ENCODE measurements at regions not wholly inside any gene's neighbourhood (a gene's known extent, or its start where the extent isn't known, plus 50 kb on each side); places are given as distances from the start of the nearest gene placed in this dataset.
"Not testable (repeated sequence)": the region's sequence is repeated elsewhere in the genome, so short reads cannot be mapped to it uniquely, and the experiment has no call there.

DNA sequence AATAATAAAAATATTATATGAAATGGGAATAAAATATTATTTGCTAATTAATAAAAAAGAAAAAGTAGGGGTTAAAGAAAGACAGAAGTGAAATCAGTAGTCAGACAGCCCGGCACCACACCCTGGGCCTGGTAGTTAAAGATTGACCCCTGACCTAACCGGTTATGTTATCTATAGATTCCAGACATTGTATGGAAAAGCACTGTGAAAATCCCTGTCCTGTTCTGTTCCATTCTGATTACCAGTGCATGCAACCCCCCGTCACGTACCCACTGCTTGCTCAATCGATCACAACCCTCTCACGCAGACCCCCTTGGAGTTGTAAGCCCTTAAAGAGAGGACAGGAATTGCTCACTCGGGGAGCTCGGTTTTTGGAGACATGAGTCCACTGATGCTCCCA lies 101.9 kb upstream of the ZKSCAN2 start:
- H3K23ac ChIP-seq (ENCODE audit: insufficient read length); H4K20me1 ChIP-seq (replicated peaks in 1 of 2; ENCODE audit: control insufficient read depth in 1 of 2, insufficient read depth in 2 of 2, low read length in 2 of 2); FAIRE-seq; H3K9ac ChIP-seq (replicated peaks in 1 of 4; ENCODE audit: extremely low read depth in 1 of 4, low read depth in 3 of 4, low read length in 3 of 4); DNase-seq (ENCODE audit: low read depth in 1 of 2, low spot score in 2 of 2); H3K27ac ChIP-seq (ENCODE audit: low read depth, low read length); H4K8ac ChIP-seq (ENCODE audit: extremely low read depth, insufficient read depth, low read length); H2BK12ac ChIP-seq (ENCODE audit: low read depth, low read length); CTCF ChIA-PET (ENCODE audit: partially characterized antibody); H2AK5ac ChIP-seq (ENCODE audit: low read depth, low read length); H3K56ac ChIP-seq (replicated peaks; ENCODE audit: insufficient read length, low read depth, low read length); H4K91ac ChIP-seq (replicated peaks; ENCODE audit: insufficient read length, low read length); H3K4me3 ChIP-seq (ENCODE audit: extremely low read depth in 1 of 4, insufficient read depth in 2 of 4, low read depth in 3 of 4, low read length in 4 of 4); H2BK120ac ChIP-seq (replicated peaks; ENCODE audit: low read depth, low read length); H3K4me1 ChIP-seq (replicated peaks in 1 of 4; ENCODE audit: control insufficient read depth in 3 of 4, insufficient read depth in 4 of 4, low read length in 3 of 4); H3K18ac ChIP-seq (ENCODE audit: extremely low read depth, low read length); H3K14ac ChIP-seq (ENCODE audit: insufficient read length); H2BK15ac ChIP-seq (ENCODE audit: low read length); H3K9me3 ChIP-seq (ENCODE audit: insufficient read depth in 2 of 2, low read depth in 1 of 2, low read length in 1 of 2); H3K79me2 ChIP-seq (ENCODE audit: control insufficient read depth in 1 of 2, insufficient read depth in 2 of 2, low read length in 2 of 2); H2BK20ac ChIP-seq (ENCODE audit: low read length); H2AFZ ChIP-seq (ENCODE audit: low read length); H2BK5ac ChIP-seq (ENCODE audit: low read depth, low read length); H4K5ac ChIP-seq (ENCODE audit: insufficient read length, low read depth, low read length); H3K36me3 ChIP-seq (ENCODE audit: control insufficient read depth in 2 of 4, insufficient read depth in 4 of 4, low read length in 3 of 4); H3K4me2 ChIP-seq (ENCODE audit: insufficient read depth in 1 of 2, low read depth in 2 of 2, low read length in 2 of 2); H3K27me3 ChIP-seq (replicated peaks in 1 of 4; ENCODE audit: control insufficient read depth in 3 of 4, extremely low read depth in 1 of 4, insufficient read depth in 3 of 4, low read length in 3 of 4); H3K79me1 ChIP-seq (ENCODE audit: low read depth, low read length); H3K4ac ChIP-seq (replicated peaks; ENCODE audit: insufficient read length, low read depth, low read length); H3K23me2 ChIP-seq (ENCODE audit: low read depth, low read length); POLR2A ChIA-PET (ENCODE audit: partially characterized antibody): not testable (repeated sequence)
- WGBS, 2 experiments (ENCODE audit: extremely low coverage in 1 of 2, insufficient coverage in 1 of 2, insufficient read length in 1 of 2, insufficient replicate concordance in 2 of 2, low coverage in 1 of 2, low lambda C conversion rate in 2 of 2, missing lambda C conversion rate in 1 of 2) = 89% methylated on average over 8 of the region's 8 CpGs; no CpG with 5 or more reads in 1 of the 2 experiments

Measured in H1 (cell line).